ENCODE measurements at regions not wholly inside any gene's neighbourhood (a gene's known extent, or its start where the extent isn't known, plus 50 kb on each side); places are given as distances from the start of the nearest gene placed in this dataset.
"Not testable (repeated sequence)": the region's sequence is repeated elsewhere in the genome, so short reads cannot be mapped to it uniquely, and the experiment has no call there.

DNA sequence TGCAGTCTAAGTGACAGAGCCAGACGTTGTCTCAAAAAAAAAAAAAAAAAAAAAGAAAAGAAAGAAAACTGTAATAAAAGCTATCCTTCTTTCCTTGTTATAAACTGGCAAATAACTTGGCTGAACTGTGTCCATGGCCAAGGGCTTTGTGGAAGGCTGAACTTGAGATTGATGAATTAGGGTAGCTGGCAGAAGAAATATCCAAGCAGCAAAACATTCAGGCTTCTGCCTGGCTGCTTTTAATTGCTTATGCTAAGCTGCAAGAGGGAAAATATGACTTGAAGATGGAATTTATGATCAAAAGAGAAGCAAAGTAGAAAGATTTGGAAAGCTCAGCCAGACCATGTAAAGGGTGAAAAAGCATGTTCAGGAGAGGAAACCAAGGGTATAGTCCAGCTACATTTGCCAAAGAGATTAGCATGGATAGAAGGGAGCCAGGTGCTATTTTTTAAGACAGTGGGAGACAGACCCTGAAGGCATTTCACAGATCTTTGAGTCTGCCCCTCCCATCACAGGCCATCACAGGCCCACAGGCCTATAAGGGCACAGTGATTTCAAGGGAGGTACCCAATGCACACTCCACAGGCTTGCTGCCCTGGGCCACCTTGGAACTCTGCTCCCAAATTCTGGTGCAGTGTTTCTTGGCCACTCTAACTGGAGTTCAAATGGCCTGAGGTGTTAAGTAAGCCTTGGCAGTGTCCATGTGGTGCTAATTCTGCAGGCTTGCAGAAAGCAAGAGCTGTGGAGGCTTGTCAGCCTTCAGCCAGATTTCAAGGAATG is 226.0 kb downstream of the AEBP2 start:
- Histone ChIP-seq H3K36me3 (ENCODE audit: insufficient read depth, low read length) (no peaks in the 10 kb centered on the region), H3K9ac (ENCODE audit: insufficient read length) (no peak overlapping the region), H3K9me3 (ENCODE audit: low read depth, low read length) (no peaks in the 10 kb centered on the region), H3K4me3 (no peak overlapping the region), H3K27ac (no peak overlapping the region)
- no peak for TF ChIP-seq FOXP2 (optimal IDR thresholded peaks at IDR 0.05; ENCODE audit: control extremely low read depth, extremely low read length, insufficient read depth)
- no peak for TF ChIP-seq EZH2 (IDR thresholded peaks at IDR 0.05)
- no peak for TF ChIP-seq POLR2AphosphoS5 (IDR thresholded peaks at IDR 0.05; ENCODE audit: borderline replicate concordance, low read depth, low read length)
- no peak for DNase-seq (ENCODE audit: low read depth, low spot score)

DNA sequence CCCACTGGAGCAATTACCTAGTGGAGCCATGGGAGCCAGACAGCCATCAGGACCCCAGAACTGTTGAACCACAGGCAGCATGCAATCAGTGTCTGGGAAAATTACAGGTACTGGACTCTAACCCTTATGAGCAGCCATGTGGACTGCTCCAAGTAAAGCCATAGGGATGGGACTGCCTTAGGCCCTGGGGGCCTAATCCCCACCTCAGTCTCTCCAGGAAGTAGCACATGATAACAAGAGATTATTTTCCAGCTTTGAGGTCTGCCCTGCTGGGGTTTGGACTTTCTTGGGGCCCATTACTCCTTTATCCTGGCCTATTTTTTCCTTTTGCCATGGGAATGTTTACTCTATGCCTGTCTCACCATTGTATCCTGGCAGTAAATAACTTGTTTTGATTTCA is 226.8 kb downstream of the AEBP2 start:
- DNase-seq (ENCODE audit: low read depth, low spot score): no peak
- H3K9ac ChIP-seq (ENCODE audit: insufficient read length): no peak overlapping the region
- H3K27ac ChIP-seq: no peak overlapping the region
- no peaks in the 10 kb centered on the region for H3K9me3 ChIP-seq (ENCODE audit: low read depth, low read length)
- no peaks in the 10 kb centered on the region for H3K36me3 ChIP-seq (ENCODE audit: insufficient read depth, low read length)
- no peak overlapping the region for H3K4me3 ChIP-seq
- TF ChIP-seq POLR2AphosphoS5 (IDR thresholded peaks at IDR 0.05; ENCODE audit: borderline replicate concordance, low read depth, low read length) (no peak), EZH2 (IDR thresholded peaks at IDR 0.05) (no peak), FOXP2 (optimal IDR thresholded peaks at IDR 0.05; ENCODE audit: control extremely low read depth, extremely low read length, insufficient read depth) (no peak)

DNA sequence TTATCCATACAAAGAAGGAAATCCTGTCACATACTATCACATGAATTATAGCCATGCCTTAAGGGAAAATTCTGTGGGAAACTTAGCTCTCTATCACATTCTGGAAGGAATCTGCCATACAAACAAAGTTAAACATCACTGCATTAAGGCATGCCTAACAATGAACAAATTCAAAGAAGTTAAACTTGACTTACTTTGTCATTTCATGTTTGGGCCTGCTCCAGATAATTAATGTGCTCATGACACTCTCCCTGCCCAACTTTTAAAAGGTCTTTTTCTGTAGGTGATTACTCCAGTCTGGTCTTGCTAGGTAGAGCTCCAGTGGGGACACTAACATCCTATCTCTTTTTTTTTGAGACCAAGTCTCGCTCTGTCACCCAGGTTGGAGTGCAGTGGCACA is 230.5 kb downstream of the AEBP2 start:
- DNase-seq (ENCODE audit: low read depth, low spot score): no peak
- no peaks in the 10 kb centered on the region for H3K9me3 ChIP-seq (ENCODE audit: low read depth, low read length)
- H3K27ac ChIP-seq: no peak overlapping the region
- H3K36me3 ChIP-seq (ENCODE audit: insufficient read depth, low read length): no peaks in the 10 kb centered on the region
- H3K4me3 ChIP-seq: no peak overlapping the region
- no peak overlapping the region for H3K9ac ChIP-seq (ENCODE audit: insufficient read length)
- TF ChIP-seq POLR2AphosphoS5 (IDR thresholded peaks at IDR 0.05; ENCODE audit: borderline replicate concordance, low read depth, low read length) (no peak), FOXP2 (optimal IDR thresholded peaks at IDR 0.05; ENCODE audit: control extremely low read depth, extremely low read length, insufficient read depth) (no peak), EZH2 (IDR thresholded peaks at IDR 0.05) (no peak)

DNA sequence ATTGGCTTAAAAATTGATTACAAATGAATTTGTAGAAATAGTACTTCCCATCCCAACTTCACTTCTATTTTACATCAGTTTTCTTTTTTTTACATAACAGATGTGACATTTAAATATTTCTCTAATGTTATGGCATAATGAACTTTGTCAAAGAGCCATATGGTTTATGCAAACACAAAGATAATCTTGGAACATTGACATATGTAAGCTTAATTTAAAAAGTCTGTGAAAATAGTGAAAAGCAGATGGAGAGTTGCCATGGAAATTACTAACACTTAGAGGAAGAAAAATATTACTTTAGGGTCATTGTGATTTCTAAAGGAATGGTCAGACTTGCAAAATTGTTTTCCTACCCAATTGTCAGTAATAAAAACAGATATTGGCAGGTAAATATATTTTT is 232.4 kb downstream of the AEBP2 start:
- no peak for DNase-seq (ENCODE audit: low read depth, low spot score)
- Histone ChIP-seq H3K27ac (no peak overlapping the region), H3K4me3 (no peak overlapping the region), H3K36me3 (ENCODE audit: insufficient read depth, low read length) (no peaks in the 10 kb centered on the region), H3K9ac (ENCODE audit: insufficient read length) (no peak overlapping the region), H3K9me3 (ENCODE audit: low read depth, low read length) (no peaks in the 10 kb centered on the region)
- TF ChIP-seq EZH2 (IDR thresholded peaks at IDR 0.05) (no peak), POLR2AphosphoS5 (IDR thresholded peaks at IDR 0.05; ENCODE audit: borderline replicate concordance, low read depth, low read length) (no peak), FOXP2 (optimal IDR thresholded peaks at IDR 0.05; ENCODE audit: control extremely low read depth, extremely low read length, insufficient read depth) (no peak)

DNA sequence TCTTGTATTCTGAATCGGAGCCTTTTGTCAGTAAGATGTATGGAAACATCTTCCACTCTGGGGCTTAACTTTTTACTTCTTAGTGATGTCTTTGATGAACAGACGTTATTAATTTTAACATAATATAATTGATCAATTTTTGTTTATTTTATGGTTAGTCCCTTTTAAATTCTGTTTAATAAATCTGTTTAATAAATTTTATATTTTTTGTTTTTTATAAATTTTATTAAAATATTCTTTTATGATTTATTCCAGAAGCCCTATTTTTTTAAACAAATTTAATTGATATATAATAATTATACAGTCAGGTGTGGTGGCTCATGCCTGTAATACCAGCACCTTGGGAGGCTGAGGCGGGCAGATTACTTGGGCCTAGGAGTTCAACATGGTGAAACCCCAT is 235.1 kb downstream of the AEBP2 start:
- no peak for TF ChIP-seq FOXP2 (optimal IDR thresholded peaks at IDR 0.05; ENCODE audit: control extremely low read depth, extremely low read length, insufficient read depth)
- TF ChIP-seq POLR2AphosphoS5 (IDR thresholded peaks at IDR 0.05; ENCODE audit: borderline replicate concordance, low read depth, low read length): no peak
- no peak for TF ChIP-seq EZH2 (IDR thresholded peaks at IDR 0.05)
- H3K9me3 ChIP-seq (ENCODE audit: low read depth, low read length): no peaks in the 10 kb centered on the region
- no peak overlapping the region for H3K9ac ChIP-seq (ENCODE audit: insufficient read length)
- no peak for DNase-seq (ENCODE audit: low read depth, low spot score)
- H3K4me3 ChIP-seq: no peak overlapping the region
- no peaks in the 10 kb centered on the region for H3K36me3 ChIP-seq (ENCODE audit: insufficient read depth, low read length)
- no peak overlapping the region for H3K27ac ChIP-seq

DNA sequence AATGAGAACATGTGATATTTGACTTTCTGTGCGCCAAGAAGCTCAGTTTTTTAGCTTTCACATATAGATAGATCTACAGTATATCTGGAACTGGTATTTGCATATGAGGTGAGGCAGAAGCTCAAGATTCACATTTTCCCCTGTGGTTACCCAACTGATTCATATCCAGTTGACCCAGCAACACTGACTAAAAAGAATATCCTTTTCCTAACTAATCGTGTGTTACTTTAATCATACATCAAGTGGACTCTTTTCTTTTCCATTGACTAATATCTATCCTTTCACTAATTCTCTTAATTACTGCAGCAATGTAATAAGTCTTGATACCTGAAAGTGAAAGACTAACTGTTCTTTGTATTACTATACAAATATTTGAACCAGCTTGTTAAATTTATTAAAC is 236.1 kb downstream of the AEBP2 start:
- no peak overlapping the region for H3K9ac ChIP-seq (ENCODE audit: insufficient read length)
- DNase-seq (ENCODE audit: low read depth, low spot score): no peak
- no peak for TF ChIP-seq POLR2AphosphoS5 (IDR thresholded peaks at IDR 0.05; ENCODE audit: borderline replicate concordance, low read depth, low read length)
- TF ChIP-seq EZH2 (IDR thresholded peaks at IDR 0.05): no peak
- no peak for TF ChIP-seq FOXP2 (optimal IDR thresholded peaks at IDR 0.05; ENCODE audit: control extremely low read depth, extremely low read length, insufficient read depth)
- no peak overlapping the region for H3K27ac ChIP-seq
- no peaks in the 10 kb centered on the region for H3K9me3 ChIP-seq (ENCODE audit: low read depth, low read length)
- no peak overlapping the region for H3K4me3 ChIP-seq
- H3K36me3 ChIP-seq (ENCODE audit: insufficient read depth, low read length): no peaks in the 10 kb centered on the region

DNA sequence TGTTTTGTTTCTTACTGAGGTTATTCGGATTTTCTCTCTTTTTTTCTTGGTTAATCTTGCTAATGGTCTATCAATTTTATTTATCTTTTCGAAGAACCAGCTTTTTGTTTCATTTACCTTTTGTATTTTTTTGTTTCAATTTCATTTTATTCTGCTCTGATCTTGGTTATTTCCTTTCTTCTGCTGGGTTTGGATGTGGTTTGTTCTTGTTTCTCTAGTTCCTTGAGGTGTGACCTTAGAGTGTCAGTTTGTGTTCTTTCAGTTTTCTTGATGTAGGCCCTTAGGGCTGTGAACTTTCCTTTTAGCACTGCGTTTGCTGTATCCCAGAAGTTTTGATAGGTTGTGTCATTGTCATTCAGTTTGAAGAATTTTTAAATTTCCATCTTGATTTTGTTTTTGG is 239.2 kb downstream of the AEBP2 start:
- H3K9me3 ChIP-seq (ENCODE audit: low read depth, low read length); DNase-seq (ENCODE audit: low read depth, low spot score); H3K9ac ChIP-seq (ENCODE audit: insufficient read length); H3K36me3 ChIP-seq (ENCODE audit: insufficient read depth, low read length); H3K27ac ChIP-seq; H3K4me3 ChIP-seq: not testable (repeated sequence)

DNA sequence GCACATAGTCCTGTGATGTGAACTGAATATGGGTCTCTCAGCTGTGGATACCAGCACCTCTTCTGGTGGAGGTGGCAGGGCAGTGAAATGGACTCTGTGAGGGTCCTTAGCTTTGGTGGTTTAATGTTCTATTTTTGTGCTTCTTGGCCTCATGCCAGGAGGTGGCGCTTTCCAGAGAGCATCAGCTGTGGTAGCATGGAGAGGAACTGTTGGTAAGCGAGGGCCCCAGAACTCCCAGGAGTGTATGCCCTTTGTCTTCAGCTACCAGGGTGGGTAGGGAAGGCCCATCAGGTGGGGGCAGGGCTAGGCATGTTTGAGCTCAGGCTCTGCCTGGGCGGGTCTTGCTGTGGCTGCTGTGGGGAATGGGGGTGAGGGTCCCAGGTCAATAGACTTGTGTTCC is 241.7 kb downstream of the AEBP2 start:
- TF ChIP-seq EZH2 (IDR thresholded peaks at IDR 0.05) (no peak), FOXP2 (optimal IDR thresholded peaks at IDR 0.05; ENCODE audit: control extremely low read depth, extremely low read length, insufficient read depth) (no peak), POLR2AphosphoS5 (IDR thresholded peaks at IDR 0.05; ENCODE audit: borderline replicate concordance, low read depth, low read length) (no peak)
- Histone ChIP-seq H3K27ac (no peak overlapping the region), H3K4me3 (no peak overlapping the region), H3K36me3 (ENCODE audit: insufficient read depth, low read length) (no peaks in the 10 kb centered on the region), H3K9me3 (ENCODE audit: low read depth, low read length) (no peaks in the 10 kb centered on the region), H3K9ac (ENCODE audit: insufficient read length) (no peak overlapping the region)
- no peak for DNase-seq (ENCODE audit: low read depth, low spot score)
